ENCODE measurements at regions not wholly inside any gene's neighbourhood (a gene's known extent, or its start where the extent isn't known, plus 50 kb on each side); places are given as distances from the start of the nearest gene placed in this dataset.

DNA sequence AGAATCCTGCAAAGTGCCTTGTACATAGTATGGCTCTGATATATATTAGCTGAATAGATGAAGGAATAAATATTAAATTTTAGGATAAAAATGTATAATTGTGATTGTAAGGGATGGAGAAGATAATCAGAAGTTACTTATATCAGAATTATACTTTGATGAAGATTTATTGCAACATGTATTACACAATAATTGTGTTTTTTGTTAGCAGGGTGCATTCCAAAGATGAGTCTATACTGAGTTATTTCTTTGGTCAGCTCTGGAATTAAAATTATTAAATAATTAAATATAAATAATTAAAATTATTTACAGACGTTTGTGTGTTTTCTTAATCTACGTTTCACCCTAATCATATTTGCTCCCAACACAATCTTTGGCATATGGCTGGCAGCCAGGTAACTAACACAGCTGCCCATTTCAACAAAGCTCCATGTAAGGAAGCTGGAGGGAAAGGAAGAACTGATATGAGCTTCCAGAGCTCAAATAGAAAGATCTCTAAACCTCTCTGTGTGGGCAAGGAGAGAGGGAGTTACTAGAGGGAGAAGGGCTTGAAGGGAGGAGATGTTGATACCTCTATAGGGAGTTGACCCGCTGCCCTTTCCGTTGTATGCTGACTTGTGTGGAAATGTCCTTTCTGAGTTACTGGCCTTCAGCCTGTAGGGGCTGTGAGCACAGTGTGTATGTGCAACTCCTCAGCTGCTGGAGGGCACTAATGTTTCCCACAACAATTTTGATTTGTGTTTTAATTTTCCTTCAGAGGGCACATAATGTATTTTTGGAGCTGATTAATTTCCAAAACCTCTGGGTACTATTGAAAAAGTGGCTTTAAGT lies 403.4 kb downstream of the MAN2A1 start:
- ChIA-PET POLR2A (interaction anchor here (0.7 kb wide), 1 partner anchor 20 kb away, joined by 3 read pairs; no protein-coding TSS in a partner anchor), CTCF (ENCODE audit: unreplicated experiment) (no interaction called here)
- intact Hi-C loops (cut with micrococcal nuclease; ENCODE audit: unreplicated experiment) = no loop called here
- no TSS peak for BruUV-seq (replicated peaks)
- H3K4me1 ChIP-seq (ENCODE audit: insufficient read depth, low read length, poor library complexity, severe bottlenecking) = no peaks in the 10 kb centered on the region
- H3K4me2 ChIP-seq (ENCODE audit: low read length) = no peak overlapping the region
- H3K4me3 ChIP-seq (ENCODE audit: low read depth, low read length, poor library complexity, severe bottlenecking) = no peak overlapping the region
- H3K9me3 ChIP-seq (ENCODE audit: low read length) = no peaks in the 10 kb centered on the region
- H3K36me3 ChIP-seq (ENCODE audit: insufficient read depth, low read length) = no peaks in the 10 kb centered on the region
- no peak for TF ChIP-seq EZH2phosphoT487 (IDR thresholded peaks at IDR 0.05; ENCODE audit: borderline replicate concordance, low read depth, low read length)
- TF ChIP-seq, protein P1, sequence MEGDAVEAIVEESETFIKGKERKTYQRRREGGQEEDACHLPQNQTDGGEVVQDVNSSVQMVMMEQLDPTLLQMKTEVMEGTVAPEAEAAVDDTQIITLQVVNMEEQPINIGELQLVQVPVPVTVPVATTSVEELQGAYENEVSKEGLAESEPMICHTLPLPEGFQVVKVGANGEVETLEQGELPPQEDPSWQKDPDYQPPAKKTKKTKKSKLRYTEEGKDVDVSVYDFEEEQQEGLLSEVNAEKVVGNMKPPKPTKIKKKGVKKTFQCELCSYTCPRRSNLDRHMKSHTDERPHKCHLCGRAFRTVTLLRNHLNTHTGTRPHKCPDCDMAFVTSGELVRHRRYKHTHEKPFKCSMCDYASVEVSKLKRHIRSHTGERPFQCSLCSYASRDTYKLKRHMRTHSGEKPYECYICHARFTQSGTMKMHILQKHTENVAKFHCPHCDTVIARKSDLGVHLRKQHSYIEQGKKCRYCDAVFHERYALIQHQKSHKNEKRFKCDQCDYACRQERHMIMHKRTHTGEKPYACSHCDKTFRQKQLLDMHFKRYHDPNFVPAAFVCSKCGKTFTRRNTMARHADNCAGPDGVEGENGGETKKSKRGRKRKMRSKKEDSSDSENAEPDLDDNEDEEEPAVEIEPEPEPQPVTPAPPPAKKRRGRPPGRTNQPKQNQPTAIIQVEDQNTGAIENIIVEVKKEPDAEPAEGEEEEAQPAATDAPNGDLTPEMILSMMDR (conservative IDR thresholded peaks at IDR 0.05; ENCODE audit: low read length) = no peak
- no peak overlapping the region for H3K27ac ChIP-seq (ENCODE audit: low read depth, low read length, poor library complexity, severe bottlenecking)
- no peaks in the 10 kb centered on the region; the same call in 1 of the 2 replicates for H3K9me2 ChIP-seq (ENCODE audit: insufficient read depth, low read length)
- DNase-seq (ENCODE audit: low spot score) = no peak
- no peaks in the 10 kb centered on the region for H3K79me2 ChIP-seq (ENCODE audit: insufficient read depth, low read depth, low read length)
- no peak overlapping the region for H2AFZ ChIP-seq (ENCODE audit: low read length)
- no peaks in the 10 kb centered on the region for H4K20me1 ChIP-seq (ENCODE audit: insufficient read depth, low read length)

DNA sequence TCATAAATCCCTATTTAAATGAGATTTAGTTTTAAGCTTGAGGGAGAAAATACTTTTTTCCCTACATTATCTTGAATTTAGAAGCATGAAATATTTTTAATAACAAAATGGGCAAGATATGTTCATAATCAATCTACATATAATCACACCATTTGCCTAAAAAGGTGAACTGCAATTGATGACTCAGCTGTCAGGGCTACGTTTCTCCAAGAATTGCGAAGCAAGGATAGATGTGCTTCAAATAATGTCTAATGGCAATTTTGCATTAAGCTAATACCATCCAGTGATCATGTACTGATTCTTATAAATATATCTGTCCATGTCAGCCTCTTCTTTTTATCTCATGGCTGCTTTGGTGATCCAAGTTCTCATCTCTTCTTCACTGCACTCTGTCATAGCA lies 404.4 kb downstream of the MAN2A1 start:
- H4K20me1 ChIP-seq (ENCODE audit: insufficient read depth, low read length) = no peaks in the 10 kb centered on the region
- POLR2A ChIA-PET = no interaction called here
- H3K9me3 ChIP-seq (ENCODE audit: low read length) = no peaks in the 10 kb centered on the region
- DNase-seq (ENCODE audit: low spot score) = no peak
- no peak overlapping the region for H3K4me2 ChIP-seq (ENCODE audit: low read length)
- CTCF ChIA-PET (ENCODE audit: unreplicated experiment) = no interaction called here
- H3K36me3 ChIP-seq (ENCODE audit: insufficient read depth, low read length) = no peaks in the 10 kb centered on the region
- no peaks in the 10 kb centered on the region for H3K4me1 ChIP-seq (ENCODE audit: insufficient read depth, low read length, poor library complexity, severe bottlenecking)
- no TSS peak for BruUV-seq (replicated peaks)
- no peak overlapping the region for H3K27ac ChIP-seq (ENCODE audit: low read depth, low read length, poor library complexity, severe bottlenecking)
- no peak overlapping the region for H2AFZ ChIP-seq (ENCODE audit: low read length)
- no peaks in the 10 kb centered on the region for H3K79me2 ChIP-seq (ENCODE audit: insufficient read depth, low read depth, low read length)
- H3K9me2 ChIP-seq (ENCODE audit: insufficient read depth, low read length) = no peaks in the 10 kb centered on the region; the same call in 1 of the 2 replicates
- H3K4me3 ChIP-seq (ENCODE audit: low read depth, low read length, poor library complexity, severe bottlenecking) = no peak overlapping the region
- intact Hi-C loops (cut with micrococcal nuclease; ENCODE audit: unreplicated experiment) = no loop called here
- TF ChIP-seq EZH2phosphoT487 (IDR thresholded peaks at IDR 0.05; ENCODE audit: borderline replicate concordance, low read depth, low read length) = no peak
- TF ChIP-seq, protein P1 (conservative IDR thresholded peaks at IDR 0.05; ENCODE audit: low read length) = no peak

DNA sequence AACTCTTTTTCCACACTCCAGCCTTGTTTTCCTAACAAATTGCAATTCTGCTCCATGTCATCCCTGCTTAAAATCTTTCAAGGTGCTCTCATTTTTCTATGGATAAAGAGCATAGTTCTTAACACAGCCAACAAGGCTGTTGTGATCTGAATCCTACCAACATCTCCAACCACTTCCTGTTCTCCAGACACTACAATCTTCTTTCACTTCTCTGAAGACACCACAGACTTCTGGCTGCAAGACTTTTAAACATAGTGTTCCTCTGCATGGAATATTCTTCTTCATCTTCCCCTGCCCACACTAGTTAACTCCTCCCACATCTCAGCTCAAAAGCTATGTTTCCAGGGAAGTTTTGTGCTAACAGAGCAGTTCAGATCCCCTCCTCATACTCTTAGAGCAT lies 404.8 kb downstream of the MAN2A1 start:
- H3K4me1 ChIP-seq (ENCODE audit: insufficient read depth, low read length, poor library complexity, severe bottlenecking) = no peaks in the 10 kb centered on the region
- H3K9me3 ChIP-seq (ENCODE audit: low read length) = no peaks in the 10 kb centered on the region
- POLR2A ChIA-PET = no interaction called here
- BruUV-seq (replicated peaks) = no TSS peak
- no peak overlapping the region for H3K4me2 ChIP-seq (ENCODE audit: low read length)
- H3K36me3 ChIP-seq (ENCODE audit: insufficient read depth, low read length) = no peaks in the 10 kb centered on the region
- CTCF ChIA-PET (ENCODE audit: unreplicated experiment) = no interaction called here
- H4K20me1 ChIP-seq (ENCODE audit: insufficient read depth, low read length) = no peaks in the 10 kb centered on the region
- H2AFZ ChIP-seq (ENCODE audit: low read length) = no peak overlapping the region
- intact Hi-C loops (cut with micrococcal nuclease; ENCODE audit: unreplicated experiment) = no loop called here
- H3K27ac ChIP-seq (ENCODE audit: low read depth, low read length, poor library complexity, severe bottlenecking) = no peak overlapping the region
- H3K79me2 ChIP-seq (ENCODE audit: insufficient read depth, low read depth, low read length) = no peaks in the 10 kb centered on the region
- no peak overlapping the region for H3K4me3 ChIP-seq (ENCODE audit: low read depth, low read length, poor library complexity, severe bottlenecking)
- TF ChIP-seq EZH2phosphoT487 (IDR thresholded peaks at IDR 0.05; ENCODE audit: borderline replicate concordance, low read depth, low read length) = no peak
- TF ChIP-seq, protein P1 (conservative IDR thresholded peaks at IDR 0.05; ENCODE audit: low read length) = no peak
- no peak for DNase-seq (ENCODE audit: low spot score)
- no peaks in the 10 kb centered on the region; the same call in 1 of the 2 replicates for H3K9me2 ChIP-seq (ENCODE audit: insufficient read depth, low read length)
